ENCODE measurements at regions not wholly inside any gene's neighbourhood (a gene's known extent, or its start where the extent isn't known, plus 50 kb on each side); places are given as distances from the start of the nearest gene placed in this dataset.
"Not testable (repeated sequence)": the region's sequence is repeated elsewhere in the genome, so short reads cannot be mapped to it uniquely, and the experiment has no call there.

DNA sequence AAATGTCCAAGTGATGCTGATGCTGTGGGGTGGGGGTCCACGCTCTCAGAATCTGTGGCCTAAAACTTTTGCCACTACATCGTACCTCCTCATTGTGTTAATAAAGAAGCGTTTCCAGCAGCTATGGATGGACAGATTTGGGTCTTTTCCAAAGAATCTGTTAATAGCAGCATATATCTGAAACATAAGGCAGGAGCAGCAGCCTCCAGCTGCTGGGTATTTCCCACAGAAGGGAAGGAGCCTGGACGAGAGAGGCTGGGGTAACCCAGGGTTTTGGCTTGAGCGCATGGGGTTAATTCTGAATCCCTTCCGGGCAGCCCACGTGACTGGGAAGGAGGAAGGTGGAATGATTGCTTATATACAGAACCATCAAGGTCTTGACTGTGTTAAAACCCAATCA is 332.4 kb downstream of the BCOR start:
- no peak for DNase-seq (ENCODE audit: low spot score)

DNA sequence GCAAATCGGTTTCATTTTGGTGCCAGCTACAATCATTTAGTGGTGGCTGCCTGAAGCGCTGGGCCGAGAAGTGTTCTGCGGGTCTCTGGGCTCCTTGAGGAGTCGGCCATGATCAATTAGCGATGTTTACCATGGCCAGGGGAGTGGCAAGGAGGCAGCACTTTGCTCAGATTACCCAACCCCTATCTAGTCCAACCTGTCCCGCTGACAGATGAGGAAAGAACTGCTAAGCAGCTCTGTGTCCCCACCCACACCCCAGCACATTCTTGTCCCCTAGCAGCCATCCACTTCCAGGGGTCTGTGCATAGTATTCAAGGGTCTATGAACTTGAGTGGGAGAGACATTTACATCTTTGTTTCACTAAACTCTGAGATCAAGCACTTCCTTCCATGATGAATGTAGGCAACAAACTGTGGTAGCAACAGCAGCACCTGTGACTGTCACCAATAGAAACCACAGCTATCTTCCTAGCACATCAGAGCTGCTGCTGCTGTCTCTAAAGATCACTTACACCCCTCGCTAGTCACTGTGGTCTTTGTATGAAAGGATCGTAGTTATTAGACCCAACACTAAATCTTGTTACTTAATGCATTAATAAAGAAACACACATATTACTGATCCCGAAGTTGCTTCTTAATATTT is 331.6 kb downstream of the BCOR start:
- no peak for DNase-seq (ENCODE audit: low spot score)

DNA sequence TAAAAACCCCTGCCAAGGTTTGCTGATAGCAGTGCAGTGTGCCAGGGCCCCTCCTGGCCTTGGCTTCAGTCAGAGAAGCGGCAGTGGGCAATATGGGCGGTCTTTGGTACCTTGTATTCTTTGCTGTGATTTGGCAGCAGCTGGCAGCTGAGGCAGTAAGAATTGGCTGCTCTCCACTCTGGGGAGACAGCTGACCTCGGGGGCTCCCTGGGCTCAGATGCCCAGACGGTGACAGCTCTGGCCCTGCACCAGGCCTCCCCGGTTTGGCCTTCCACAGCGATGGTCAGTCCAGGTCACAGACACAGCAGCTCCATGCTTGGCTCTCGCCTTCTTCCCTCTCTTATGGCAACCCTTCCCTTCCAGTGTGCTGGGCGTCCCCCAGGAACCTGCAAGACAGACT is 330.9 kb downstream of the BCOR start:
- DNase-seq (ENCODE audit: low spot score) = no peak

DNA sequence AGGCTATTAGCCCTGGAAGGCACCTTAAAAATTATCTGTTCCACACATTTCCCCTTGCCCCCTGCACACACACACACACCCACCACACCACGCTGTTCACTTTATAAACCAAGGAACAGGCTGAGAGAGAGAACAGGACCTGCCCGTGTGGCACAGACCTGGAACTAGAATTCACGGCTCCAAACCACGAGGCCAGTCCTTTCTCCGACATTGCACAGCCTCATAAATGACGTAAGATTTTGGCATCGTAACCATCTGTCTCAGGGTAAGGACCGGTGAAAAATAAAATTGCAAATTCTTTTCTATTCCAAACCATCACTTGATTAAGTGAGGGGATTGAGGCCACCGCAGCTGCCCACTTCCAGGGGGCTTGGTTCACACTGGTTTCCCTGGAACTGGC is 330.3 kb downstream of the BCOR start:
- no peak for DNase-seq (ENCODE audit: low spot score)

DNA sequence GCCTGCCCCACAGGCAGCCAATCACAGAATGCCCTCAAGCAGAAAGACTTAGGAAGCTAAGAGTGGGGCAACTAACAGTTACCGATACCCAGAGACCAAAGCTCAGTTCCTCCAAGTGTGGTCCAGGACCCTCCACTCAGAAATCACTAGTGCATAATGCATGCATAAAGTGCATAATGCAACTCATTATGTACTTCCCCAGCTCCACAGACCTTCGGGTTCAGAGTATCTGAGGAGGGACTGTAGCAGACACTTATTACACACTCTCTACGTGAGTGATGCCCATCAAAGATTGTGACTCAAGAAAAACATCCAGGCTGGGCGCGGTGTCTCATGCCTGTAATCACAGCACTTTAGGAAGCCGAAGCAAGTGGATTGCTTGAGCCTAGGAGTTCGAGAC is 328.0 kb downstream of the BCOR start:
- DNase-seq (ENCODE audit: low spot score) = no peak

DNA sequence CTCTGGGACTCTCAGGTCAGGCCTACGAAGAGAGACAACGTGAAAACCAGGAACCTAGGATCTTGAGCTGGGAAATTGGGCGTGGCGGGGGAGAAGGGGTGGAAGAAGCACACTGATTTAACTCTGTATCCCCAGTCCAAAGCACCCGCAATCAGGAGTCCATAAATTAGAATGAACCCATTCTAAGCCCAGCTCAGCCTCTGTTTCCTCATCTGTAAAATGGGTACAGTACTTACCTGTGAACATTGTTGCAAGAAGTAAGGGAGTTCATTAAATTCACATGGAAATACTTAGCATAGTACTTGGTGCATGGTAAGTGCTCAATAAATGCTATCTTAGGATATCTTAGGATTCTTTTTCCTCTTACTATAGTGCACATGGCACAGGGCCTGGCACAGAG is 326.7 kb downstream of the BCOR start:
- DNase-seq (ENCODE audit: low spot score) = no peak

DNA sequence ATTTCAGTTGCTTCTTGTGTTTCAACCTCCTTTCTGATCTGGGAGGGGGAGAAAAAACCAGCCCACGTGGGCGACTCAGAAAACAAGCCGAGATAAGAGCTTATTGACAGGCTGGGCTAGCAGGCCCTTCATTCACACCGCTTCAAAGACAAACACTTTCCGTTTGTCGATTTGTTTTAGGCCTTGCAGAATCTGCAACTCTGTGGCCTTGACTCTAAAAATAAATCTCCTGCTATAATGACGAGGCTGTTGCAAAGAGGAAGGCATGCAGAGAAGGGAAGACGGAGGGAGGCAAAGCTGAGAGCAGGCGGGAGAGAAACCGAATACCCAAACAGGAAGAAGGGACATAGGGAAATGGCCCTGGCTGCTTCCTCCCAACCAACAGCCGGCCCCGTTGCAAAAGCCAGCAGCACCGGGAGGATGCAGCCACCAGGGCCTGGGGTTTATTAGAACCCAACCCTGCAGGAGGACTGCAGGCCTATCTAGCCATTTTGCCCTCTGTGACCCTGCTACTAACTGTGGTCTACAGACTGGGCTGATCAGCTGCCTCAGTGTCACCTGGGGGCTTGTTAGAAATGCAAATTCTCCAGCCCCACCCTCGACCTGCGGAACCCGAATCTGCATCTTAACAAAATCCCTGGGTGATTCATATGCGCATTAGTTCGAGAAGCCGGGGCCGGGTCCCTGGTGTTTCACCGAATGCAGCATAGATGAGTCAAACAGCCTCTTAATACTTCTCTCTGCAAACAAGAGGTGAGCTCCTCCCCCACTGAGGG is 325.5 kb downstream of the BCOR start:
- DNase-seq (ENCODE audit: low spot score) = no peak

DNA sequence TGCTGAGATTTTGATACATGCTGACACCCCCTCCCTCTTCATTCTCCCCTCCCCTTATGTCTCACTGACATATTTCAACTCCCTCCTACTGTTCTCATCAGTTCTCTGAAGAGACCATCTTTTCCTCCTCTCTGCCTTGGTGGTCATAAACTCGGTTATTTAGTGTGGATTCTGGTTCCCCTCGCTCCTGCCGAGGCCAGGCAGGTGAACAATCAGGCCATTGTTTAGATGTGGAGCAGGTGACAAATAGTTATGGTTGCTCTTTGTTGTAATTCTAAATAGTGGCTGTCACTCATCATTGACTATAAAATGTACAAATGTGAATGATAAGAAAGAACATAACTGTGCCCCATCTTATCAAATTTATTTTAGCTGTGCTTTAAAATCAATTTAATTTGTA is 324.6 kb downstream of the BCOR start:
- no peak for DNase-seq (ENCODE audit: low spot score)

DNA sequence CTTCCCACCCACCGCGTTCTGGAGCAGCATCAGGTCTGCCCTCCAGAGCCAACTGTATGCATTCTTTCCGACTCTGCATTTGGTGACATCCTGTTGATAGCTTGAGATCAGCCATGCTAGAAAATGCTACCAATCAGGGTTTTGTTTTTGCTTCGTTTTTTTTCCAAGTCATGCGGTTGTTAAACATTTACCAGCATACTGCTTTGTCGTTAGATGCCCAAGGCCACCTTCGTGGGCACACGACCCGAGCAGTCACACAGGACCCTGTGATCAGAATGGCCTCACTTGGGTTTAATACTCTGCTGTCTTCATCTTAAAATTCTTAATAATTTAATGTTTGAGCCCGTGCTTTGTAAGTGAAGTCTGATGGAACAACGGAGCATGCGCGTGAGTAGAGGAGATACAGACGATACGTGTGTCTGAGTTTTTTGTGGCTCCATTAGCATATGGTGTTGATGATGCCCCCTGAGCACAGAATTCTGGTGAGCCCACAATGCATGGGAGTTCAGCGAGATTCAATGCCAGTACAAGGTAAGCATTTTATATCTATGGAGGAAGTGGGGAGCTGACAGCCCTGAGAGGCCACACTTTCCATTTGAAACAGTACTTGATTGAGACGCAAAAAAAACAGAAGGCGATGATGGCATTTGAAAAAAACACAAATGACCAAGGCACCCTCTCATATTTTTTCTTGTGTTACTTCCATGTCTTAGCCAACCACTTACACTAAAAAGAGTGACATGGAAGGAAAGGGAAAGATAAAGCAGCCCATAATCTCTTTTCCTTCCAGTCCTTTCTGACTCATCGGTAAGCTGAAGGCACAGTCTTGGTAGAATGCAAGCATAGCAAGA is 323.6 kb downstream of the BCOR start:
- DNase-seq (ENCODE audit: low spot score) = no peak

DNA sequence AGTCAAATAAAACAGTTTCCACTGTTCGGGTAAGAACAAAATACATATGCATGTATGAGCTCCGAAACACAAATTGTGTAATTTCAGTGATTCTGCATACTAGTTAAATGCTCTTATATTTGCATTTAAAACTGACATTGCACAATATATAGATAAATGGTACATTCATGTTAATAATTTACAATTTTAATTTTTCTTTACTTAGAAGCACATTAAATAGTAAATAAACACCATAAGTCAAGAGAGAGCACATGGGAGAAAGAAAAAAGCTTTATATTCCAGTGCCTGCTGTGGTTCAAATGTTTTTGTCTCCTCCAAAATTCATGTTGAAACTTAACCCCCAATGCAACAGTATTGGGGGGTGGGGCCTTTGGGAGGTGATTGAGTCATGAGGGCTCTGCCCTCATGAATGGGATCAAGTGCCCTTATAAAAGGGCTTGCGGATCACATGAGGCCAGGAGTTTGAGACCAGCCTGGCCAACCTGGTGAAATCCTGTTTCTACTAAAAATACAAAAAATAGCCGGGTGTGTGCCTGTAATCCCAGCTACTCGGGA is 322.9 kb downstream of the BCOR start:
- DNase-seq (ENCODE audit: low spot score) = no peak

DNA sequence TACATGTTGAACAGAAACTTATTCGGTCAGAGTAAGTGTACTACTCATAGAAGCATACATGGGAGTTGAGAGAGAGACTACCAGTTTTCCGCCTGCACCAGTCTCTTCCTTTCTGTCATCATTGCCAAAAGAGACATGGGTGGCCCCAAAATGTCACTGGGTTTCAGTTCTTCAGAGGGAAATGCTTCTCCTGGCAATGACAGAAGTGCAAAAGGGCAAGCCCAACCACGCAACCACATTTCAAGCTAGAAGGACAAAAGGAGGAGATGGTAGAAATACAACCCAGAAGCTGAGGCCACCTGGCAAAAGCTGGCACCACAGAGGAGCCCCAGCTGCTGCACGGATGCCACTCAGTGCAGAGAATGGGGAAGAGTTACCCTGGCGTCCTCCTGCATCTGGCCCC is 320.1 kb downstream of the BCOR start:
- no peak for DNase-seq (ENCODE audit: low spot score)

DNA sequence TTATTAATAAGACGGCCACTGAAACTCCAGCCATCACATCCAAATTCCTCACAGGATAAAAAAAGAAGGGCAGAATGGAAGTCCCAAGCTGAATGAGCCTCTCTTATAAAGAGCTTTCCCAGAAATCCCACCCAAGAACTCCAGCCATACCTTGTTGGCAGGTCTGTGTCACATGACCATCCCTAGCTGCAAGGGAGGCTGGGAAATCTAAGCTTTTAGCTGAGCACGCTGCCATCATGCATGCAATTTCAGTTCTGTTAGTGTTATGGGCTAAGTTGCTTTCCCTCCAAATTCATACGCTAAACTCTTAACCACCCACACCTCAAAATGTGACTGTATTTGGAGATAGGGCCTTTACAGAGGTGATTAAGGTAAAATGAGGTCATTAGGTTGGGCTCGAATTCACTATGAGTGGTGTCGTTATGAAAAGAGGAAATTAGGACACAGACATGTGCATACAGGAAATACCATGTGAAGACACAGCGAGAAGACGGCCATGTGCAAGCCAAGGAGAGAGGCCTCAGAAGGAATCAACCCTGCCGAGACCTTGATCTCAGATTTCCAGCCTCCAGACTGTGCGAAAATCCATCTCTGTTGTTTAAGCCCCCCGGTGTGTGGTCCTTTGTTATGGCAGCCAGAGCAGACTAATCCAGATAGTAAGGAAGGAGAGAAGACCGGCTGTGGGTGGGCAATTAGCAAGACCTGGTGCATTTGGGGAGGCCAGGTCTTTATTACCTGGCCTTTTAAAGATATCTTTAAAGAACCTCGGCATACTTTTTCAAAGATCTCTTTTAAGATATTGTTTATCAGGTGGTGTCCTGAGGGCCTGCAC is 317.6 kb downstream of the BCOR start:
- no peak for DNase-seq (ENCODE audit: low spot score)

DNA sequence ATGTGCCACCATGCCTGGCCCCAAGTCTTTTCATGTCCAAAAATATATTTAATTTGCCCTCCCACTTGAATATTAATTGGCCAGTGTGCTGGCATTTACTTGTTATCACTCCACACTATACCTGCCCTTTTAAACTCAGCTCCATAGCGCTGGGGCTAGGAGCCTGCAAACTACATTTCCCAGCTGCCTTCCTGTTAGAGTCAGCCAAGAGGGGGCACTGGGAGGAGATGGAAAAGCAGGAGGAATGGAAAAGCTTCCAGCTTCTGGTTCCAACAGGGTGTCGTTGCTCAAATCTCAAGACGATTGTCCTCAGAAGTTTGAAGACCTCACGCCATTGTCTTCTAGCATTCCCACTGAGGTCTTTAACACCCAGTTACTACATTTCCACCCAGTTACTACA is 315.5 kb downstream of the BCOR start:
- no peak for DNase-seq (ENCODE audit: low spot score)

DNA sequence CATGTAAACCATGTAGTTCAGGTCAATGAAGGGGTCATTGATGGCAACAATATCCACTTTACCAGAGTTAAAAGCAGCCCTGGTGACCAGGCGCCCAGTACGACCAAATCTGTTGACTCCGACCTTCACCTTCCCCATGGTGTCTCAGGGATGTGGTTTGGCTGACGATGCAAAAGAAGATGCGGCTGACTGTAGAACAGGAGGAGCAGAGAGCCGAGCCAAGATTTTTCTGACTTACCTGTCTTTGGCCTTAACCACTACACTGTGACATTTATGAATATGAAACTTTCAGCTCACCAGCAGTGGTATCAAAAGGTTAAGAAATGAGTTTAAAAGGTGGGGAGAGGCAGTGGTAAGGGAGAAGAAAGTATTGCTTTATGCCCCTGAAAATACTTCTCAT is 309.8 kb downstream of the BCOR start:
- DNase-seq (ENCODE audit: low spot score) = no peak

DNA sequence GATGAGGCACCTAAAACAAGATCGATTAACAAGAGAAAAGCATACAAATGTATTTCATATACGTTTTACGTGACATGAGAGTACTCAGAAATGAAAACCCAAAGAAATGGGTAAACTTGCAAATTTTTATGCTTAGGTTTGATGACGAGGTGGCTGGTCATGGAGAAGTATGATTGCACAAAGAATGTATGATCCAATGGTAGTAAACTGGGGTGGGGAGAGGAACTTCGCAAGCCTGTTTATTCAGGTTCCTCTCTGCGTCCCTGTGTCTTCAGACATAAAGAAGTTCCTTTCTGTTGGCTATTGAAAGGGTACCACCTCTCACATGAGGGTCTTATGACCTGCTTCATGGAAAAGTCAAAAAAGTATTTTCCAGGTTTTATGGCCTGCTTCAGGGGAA is 309.2 kb downstream of the BCOR start:
- DNase-seq (ENCODE audit: low spot score) = no peak

DNA sequence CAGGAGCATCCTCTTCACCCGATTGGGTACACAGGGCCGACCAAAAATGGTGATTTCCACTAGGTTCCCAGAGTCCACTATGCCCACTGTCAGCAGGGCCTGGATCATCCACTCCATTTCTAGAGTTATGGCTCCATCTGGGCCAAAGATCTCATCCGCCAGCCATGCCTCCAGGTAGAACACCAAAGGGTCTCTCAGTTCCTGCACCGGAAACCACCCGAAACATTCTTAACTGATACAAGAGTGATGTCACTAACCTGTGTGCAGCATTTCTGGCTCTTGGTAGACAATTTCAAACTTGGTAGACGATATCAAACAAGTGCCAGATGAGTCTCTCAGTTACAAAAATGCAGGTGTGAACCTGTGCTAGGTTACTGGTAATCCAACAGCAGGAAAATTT is 306.1 kb downstream of the BCOR start:
- no peak for DNase-seq (ENCODE audit: low spot score)

DNA sequence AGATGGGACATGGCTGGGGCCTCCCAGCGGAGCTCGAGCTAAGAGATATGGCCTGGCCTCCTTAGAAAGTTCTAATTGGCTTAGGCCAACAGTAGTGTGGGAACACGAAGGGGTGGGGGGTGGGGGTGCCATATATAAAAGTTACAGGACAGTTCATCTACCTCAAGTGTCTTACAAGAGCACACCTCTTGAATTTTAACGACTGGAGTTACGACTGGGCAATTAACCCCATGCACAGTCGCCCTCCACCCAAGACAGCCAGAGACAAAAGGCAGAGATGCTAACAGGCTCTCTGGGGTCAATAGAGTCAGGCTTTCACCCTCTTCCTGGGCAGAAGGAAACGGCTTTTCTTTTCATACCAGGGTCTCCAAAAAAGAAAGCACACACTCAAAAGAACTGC is 302.2 kb downstream of the BCOR start:
- DNase-seq (ENCODE audit: low spot score) = no peak

DNA sequence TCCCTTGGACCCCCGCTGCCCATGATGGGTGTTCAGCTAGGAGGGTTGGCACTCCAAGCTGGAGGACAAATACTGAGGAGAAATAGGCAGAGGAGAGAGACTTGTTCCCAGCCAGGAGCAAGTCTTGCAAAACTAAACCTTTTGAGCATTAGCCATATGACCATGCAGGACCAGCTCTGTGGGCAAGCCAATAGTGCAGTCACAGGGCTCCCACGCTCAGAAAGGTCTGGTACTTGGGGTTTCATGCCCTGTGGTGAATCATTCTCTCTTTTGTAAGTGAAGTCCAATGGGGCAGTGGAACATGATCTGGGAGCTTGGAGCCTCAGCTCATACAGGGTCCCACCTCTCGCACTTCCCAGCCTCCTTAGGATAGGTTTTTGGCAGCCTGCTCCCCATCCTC is 300.9 kb downstream of the BCOR start:
- DNase-seq (ENCODE audit: low spot score) = no peak

DNA sequence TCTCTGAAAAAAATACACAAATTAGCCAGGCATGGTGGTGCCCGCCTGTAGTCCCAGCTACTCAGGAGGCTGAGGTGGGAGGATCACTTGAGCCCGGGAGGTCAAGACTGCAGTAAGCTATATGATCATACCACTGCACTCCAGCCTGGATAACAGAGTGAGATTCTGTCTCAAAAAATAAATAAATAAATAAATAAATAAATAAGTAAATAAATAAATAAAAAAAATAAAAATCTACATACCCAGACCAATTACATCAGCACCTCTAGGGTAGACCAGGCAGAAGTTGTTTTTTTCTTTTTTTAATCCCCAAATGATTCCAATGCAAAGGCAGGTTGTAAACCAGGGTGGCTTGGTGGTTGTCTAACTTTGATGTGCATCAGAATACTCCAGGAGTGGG is 299.3 kb downstream of the BCOR start:
- DNase-seq (ENCODE audit: low spot score) = not testable (repeated sequence)

DNA sequence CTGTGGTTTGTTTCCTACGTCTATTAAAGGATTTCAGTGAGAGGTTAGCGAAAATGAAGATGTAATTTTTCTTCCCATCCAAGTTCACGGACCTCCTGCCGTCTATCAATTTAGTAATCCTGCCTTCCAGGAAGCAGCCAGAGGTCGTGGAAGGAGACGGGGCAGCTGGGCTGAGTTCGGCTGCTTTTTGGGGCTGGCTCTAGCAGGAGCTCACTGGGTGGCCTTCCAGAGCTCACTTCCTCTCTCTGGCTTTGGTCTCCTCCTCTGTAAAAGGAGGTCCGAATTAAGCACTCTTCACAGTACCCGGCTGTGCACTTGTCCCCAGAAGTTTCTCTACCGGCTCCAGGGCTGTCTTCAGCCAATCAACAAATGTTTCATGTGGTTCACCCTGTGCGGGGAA is 295.4 kb downstream of the BCOR start:
- DNase-seq (ENCODE audit: low spot score) = no peak

DNA sequence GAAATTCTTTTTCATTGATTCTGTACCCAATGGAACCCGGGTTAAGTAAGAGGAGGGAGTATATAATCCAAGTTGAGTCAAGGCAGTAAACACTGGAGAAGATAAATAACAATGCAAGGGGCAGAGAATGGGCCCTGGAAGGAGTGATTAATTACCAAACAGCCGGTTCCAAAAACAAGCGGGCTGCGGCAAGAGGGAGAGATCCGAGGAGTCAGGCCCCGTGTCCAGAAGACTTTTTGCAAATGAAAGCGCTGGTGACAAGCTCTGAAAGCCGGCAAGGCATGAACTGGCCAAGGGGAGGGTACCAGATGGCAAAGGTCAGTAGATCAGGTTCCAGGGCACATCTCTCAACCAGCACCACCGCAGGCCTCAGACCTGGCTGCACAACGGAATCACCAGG is 294.9 kb downstream of the BCOR start:
- DNase-seq (ENCODE audit: low spot score) = no peak

DNA sequence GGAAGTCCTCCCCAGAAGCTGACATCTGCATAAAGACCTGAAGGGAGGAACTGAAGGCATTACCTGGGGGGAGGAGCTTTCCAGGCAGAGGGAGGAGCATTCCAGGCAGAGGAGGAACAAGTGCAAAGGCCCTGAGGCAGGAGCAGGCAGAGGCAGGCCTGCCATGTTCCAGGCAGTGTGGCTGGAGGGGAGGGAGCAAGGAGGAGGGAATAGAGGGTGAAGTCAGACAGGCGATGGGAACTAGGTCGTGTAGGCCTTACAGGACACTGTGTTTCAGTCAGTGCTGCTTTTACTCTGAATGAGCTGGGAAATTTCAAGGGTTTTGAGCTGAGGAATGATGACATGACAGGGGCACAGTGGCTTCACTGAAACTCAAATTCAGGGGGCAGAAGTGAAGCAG is 292.7 kb downstream of the BCOR start:
- DNase-seq (ENCODE audit: low spot score) = no peak
